GM23338 (cell line): ENCODE measurements at regions not wholly inside any gene's neighbourhood (a gene's known extent, or its start where the extent isn't known, plus 50 kb on each side); places are given as distances from the start of the nearest gene placed in this dataset.

Experiments
- ATAC-seq: fragments of 200-7000 bp; cut with Tn5 transposase; 3 replicates; pipeline ENCODE4 v1.9.1; 2020
- DNase-seq: peaks from one replicate; pipeline ENCODE4 v3.0.0-alpha.2; 2015; ENCODE audit warnings: low spot score
- H2AFZ ChIP-seq: fragments of 200-600 bp; sonication (generic); 2 replicates; pipeline ENCODE4 v1.8.0; 2016; ENCODE audit warnings: antibody characterized with exemption, mild to moderate bottlenecking, moderate library complexity
- H3F3A ChIP-seq: fragments of 200-600 bp; sonication (generic); replicated peaks from 2 replicates; pipeline ENCODE4 v1.8.0; 2017; ENCODE audit warnings: antibody characterized with exemption, mixed run types, low read depth
- H3K27ac ChIP-seq: fragments of 200-600 bp; sonication (generic); 2 replicates; pipeline ENCODE4 v1.6.1; 2016; ENCODE audit warnings: low read depth
- H3K27me3 ChIP-seq: fragments of 200-600 bp; sonication (generic); 2 replicates; pipeline ENCODE4 v1.8.0; 2016; ENCODE audit warnings: mild to moderate bottlenecking, mixed run types, moderate library complexity; ENCODE audit not compliant: insufficient read depth
- H3K36me3 ChIP-seq: fragments of 200-600 bp; sonication (generic); 2 replicates; pipeline ENCODE4 v1.8.0; 2016; ENCODE audit warnings: mild to moderate bottlenecking; ENCODE audit not compliant: insufficient read depth
- H3K4me1 ChIP-seq: fragments of 200-600 bp; sonication (generic); 2 replicates; pipeline ENCODE4 v1.8.0; 2016; ENCODE audit warnings: mild to moderate bottlenecking, moderate library complexity; ENCODE audit not compliant: insufficient read depth
- H3K4me2 ChIP-seq: fragments of 200-600 bp; sonication (generic); 2 replicates; pipeline ENCODE4 v1.7.1; 2017; ENCODE audit warnings: mixed run types
- H3K4me3 ChIP-seq: fragments of 200-600 bp; sonication (generic); 2 replicates; pipeline ENCODE4 v1.6.1; 2016; ENCODE audit warnings: mixed run types
- H3K79me2 ChIP-seq: fragments of 200-600 bp; sonication (generic); replicated peaks from 2 replicates; pipeline ENCODE4 v1.8.0; 2017; ENCODE audit warnings: mild to moderate bottlenecking; ENCODE audit not compliant: insufficient read depth
- H3K9me2 ChIP-seq: fragments of 200-600 bp; sonication (generic); 2 replicates; pipeline ENCODE4 v1.8.0; 2017; ENCODE audit not compliant: insufficient read depth
- H4K20me1 ChIP-seq: fragments of 200-600 bp; sonication (generic); replicated peaks from 2 replicates; pipeline ENCODE4 v1.8.0; 2017; ENCODE audit warnings: mild to moderate bottlenecking; ENCODE audit not compliant: insufficient read depth
- H3K27ac Mint-ChIP-seq: 2 replicates; pipeline ENCODE4 v1.8.0; 2020; ENCODE audit warnings: inconsistent platforms, mild to moderate bottlenecking, moderate library complexity, mixed read lengths
- H3K27me3 Mint-ChIP-seq: 3 replicates; pipeline ENCODE4 v1.8.0; 2022; ENCODE audit warnings: low read depth, mild to moderate bottlenecking, moderate library complexity, mixed read lengths, inconsistent platforms; ENCODE audit not compliant: insufficient read depth, poor library complexity
- H3K36me3 Mint-ChIP-seq: 3 replicates; pipeline ENCODE4 v1.8.0; 2021; ENCODE audit warnings: low read depth, mild to moderate bottlenecking, inconsistent platforms, moderate library complexity, mixed read lengths
- H3K4me1 Mint-ChIP-seq: 3 replicates; pipeline ENCODE4 v1.8.0; 2020; ENCODE audit warnings: mild to moderate bottlenecking, inconsistent platforms, mixed read lengths
- H3K4me3 Mint-ChIP-seq: 3 replicates; pipeline ENCODE4 v1.8.0; 2021; ENCODE audit warnings: moderate library complexity, mild to moderate bottlenecking, inconsistent platforms, mixed read lengths
- H3K9me3 Mint-ChIP-seq: 3 replicates; pipeline ENCODE4 v1.8.0; 2020; ENCODE audit warnings: moderate library complexity, mild to moderate bottlenecking, inconsistent platforms, mixed read lengths
- CREB1 ChIP-seq: fragments of 250-450 bp; sonication (Bioruptor Pico); IDR thresholded peaks from 2 replicates; pipeline ENCODE4 v1.5.0; 2020; ENCODE audit warnings: low read depth, mild to moderate bottlenecking, moderate library complexity
- CTCF ChIP-seq, 2 experiments: fragments of 200-600 bp in 1 of 2; sonication (generic) in 1 of 2; conservative IDR thresholded peaks; 2 replicates each; pipeline versions ENCODE4 v1.5.1 to v1.6.1; 2016 to 2017; ENCODE audit warnings: antibody characterized with exemption in 2 of 2, low read depth in 2 of 2, mild to moderate bottlenecking in 2 of 2, moderate library complexity in 1 of 2
- EZH2 ChIP-seq: fragments of 200-600 bp; sonication (generic); IDR thresholded peaks from one replicate; pipeline ENCODE4 v1.8.0; 2017; ENCODE audit warnings: antibody characterized with exemption, mild to moderate bottlenecking, low read depth; ENCODE audit not compliant: unreplicated experiment
- EZH2phosphoT487 ChIP-seq: fragments of 200-600 bp; sonication (generic); IDR thresholded peaks from one replicate; pipeline ENCODE4 v1.8.1; 2018; ENCODE audit warnings: antibody characterized with exemption; ENCODE audit not compliant: unreplicated experiment
- JUNB ChIP-seq: IDR thresholded peaks from one replicate; pipeline ENCODE4 v1.6.1; 2016; ENCODE audit warnings: antibody characterized with exemption; ENCODE audit not compliant: unreplicated experiment
- NANOG ChIP-seq: IDR thresholded peaks from 2 replicates; pipeline ENCODE4 v1.6.1; 2016; ENCODE audit warnings: antibody characterized with exemption, borderline replicate concordance
- POLR2AphosphoS5 ChIP-seq: IDR thresholded peaks from 2 replicates; pipeline ENCODE4 v1.6.1; 2016; ENCODE audit warnings: antibody characterized with exemption, low read depth
- REST ChIP-seq: IDR thresholded peaks from one replicate; pipeline ENCODE4 v1.6.1; 2018; ENCODE audit warnings: antibody characterized with exemption; ENCODE audit not compliant: unreplicated experiment
- STAT1 ChIP-seq: IDR thresholded peaks from one replicate; pipeline ENCODE4 v1.6.1; 2016; ENCODE audit warnings: antibody characterized with exemption; ENCODE audit not compliant: unreplicated experiment
- ZNF462 ChIP-seq: fragments of 250-450 bp; sonication (Bioruptor Pico); IDR thresholded peaks from 2 replicates; pipeline ENCODE4 v1.5.0; 2020; ENCODE audit warnings: mild to moderate bottlenecking, moderate library complexity

GRCh38 chr3:139287557-139287956, 56.3 kb upstream of the MRPS22 start (continued):
- TF ChIP-seq REST (no peak), CTCF (conservative IDR thresholded peaks at IDR 0.05; ENCODE audit: low read depth in 2 of 2) (no peak), NANOG (no peak), JUNB (no peak), POLR2AphosphoS5 (no peak), STAT1 (no peak), EZH2 (no peak)

GRCh38 chr3:139288266-139288821, 55.5 kb upstream of the MRPS22 start:
- H3F3A ChIP-seq = no peaks in the 10 kb centered on the region
- TF ChIP-seq CTCF (conservative IDR thresholded peaks at IDR 0.05; ENCODE audit: low read depth in 2 of 2) (no peak), EZH2phosphoT487 (no peak), STAT1 (no peak), CREB1 (CRISPR knock-in tag) (no peak), JUNB (no peak), ZNF462 (no peak)

More at GRCh38 chr3:139288266-139288821, 55.5 kb upstream of the MRPS22 start:
- H3K9me3 Mint-ChIP-seq = no peaks in the 10 kb centered on the region
- Histone ChIP-seq H3K27ac (no peak overlapping the region), H4K20me1 (no peaks in the 10 kb centered on the region), H3K9me2 (no peaks in the 10 kb centered on the region), H3K36me3 (no peaks in the 10 kb centered on the region), H3K4me2 (no peak overlapping the region), H2AFZ (no peak overlapping the region), H3K4me3 (no peak overlapping the region), H3K79me2 (no peaks in the 10 kb centered on the region), H3K4me1 (no peaks in the 10 kb centered on the region), H3K27me3 (no peaks in the 10 kb centered on the region)
- H3K27me3 Mint-ChIP-seq = peaks cover 2% of the 10 kb centered on the region
- ATAC-seq (no peak), DNase-seq (no peak)
- no peak overlapping the region for H3K4me3 Mint-ChIP-seq
- H3K4me1 Mint-ChIP-seq = no peaks in the 10 kb centered on the region; the same call in 2 of the 3 replicates
- H3K27ac Mint-ChIP-seq = no peak overlapping the region
- H3K36me3 Mint-ChIP-seq = no peaks in the 10 kb centered on the region
